ENCODE measurements at regions not wholly inside any gene's neighbourhood (a gene's known extent, or its start where the extent isn't known, plus 50 kb on each side); places are given as distances from the start of the nearest gene placed in this dataset.

DNA sequence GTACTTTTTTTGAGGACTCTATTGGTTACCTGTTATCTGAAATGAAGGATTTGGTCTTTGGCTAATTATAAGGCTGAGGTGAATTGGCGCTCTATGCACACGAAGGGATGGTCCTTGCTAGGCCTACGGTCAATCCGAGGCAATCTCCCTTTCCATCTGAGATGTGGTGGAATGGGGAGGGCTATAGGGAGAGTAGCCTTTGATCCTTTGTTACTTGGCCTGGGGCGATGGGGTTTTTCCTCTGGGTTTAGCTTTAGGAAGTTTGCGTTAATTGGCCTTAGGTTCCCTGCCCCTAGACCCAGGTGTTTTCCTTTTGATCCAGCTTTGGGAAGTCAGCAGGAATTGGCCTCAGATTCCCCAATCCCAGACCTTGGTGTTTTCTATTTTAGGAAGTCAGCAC lies 102.1 kb upstream of the C9orf72 start:
- no peak for TF ChIP-seq EZH2 (IDR thresholded peaks at IDR 0.05; ENCODE audit: borderline replicate concordance, low read length)
- TF ChIP-seq, protein P1, sequence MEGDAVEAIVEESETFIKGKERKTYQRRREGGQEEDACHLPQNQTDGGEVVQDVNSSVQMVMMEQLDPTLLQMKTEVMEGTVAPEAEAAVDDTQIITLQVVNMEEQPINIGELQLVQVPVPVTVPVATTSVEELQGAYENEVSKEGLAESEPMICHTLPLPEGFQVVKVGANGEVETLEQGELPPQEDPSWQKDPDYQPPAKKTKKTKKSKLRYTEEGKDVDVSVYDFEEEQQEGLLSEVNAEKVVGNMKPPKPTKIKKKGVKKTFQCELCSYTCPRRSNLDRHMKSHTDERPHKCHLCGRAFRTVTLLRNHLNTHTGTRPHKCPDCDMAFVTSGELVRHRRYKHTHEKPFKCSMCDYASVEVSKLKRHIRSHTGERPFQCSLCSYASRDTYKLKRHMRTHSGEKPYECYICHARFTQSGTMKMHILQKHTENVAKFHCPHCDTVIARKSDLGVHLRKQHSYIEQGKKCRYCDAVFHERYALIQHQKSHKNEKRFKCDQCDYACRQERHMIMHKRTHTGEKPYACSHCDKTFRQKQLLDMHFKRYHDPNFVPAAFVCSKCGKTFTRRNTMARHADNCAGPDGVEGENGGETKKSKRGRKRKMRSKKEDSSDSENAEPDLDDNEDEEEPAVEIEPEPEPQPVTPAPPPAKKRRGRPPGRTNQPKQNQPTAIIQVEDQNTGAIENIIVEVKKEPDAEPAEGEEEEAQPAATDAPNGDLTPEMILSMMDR (conservative IDR thresholded peaks at IDR 0.05 in 1 of 2, IDR thresholded peaks at IDR 0.05 in 1 of 2; ENCODE audit: extremely low read depth in 1 of 2, insufficient read depth in 1 of 2, low read depth in 1 of 2, low read length in 2 of 2), result no peak

Measured in mammary epithelial cell (primary cell).